HG02610 (cell line): ENCODE measurements at regions not wholly inside any gene's neighbourhood (a gene's known extent, or its start where the extent isn't known, plus 50 kb on each side); places are given as distances from the start of the nearest gene placed in this dataset.
"Not testable (repeated sequence)": the region's sequence is repeated elsewhere in the genome, so short reads cannot be mapped to it uniquely, and the experiment has no call there.

Source experiments
- ATAC-seq: cut with Tn5 transposase; IDR thresholded peaks from one replicate; pipeline ENCODE4 v1.9.1; 2021; ENCODE audit warnings: mild to moderate bottlenecking, moderate library complexity; ENCODE audit not compliant: unreplicated experiment

DNA sequence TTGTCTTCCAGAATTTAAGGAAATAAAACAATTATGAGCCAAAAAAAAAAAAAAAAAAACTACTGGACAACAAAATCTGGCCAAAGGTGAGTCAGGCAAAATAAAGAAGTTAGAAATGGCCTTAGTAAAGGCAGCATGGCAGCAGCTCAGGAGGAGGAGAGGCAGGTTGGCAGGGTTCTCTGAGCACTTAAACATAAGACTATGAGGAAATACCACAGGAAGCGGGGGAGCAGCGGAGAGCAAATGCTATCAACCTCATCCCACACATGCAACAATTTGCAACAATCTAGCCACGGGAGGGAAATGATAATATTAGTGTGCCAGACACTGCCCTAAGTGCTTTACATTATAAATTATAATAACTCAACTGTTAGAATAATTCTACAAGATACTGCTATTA is 247.3 kb upstream of the NSMCE3 start:
- ATAC-seq, result no peak

DNA sequence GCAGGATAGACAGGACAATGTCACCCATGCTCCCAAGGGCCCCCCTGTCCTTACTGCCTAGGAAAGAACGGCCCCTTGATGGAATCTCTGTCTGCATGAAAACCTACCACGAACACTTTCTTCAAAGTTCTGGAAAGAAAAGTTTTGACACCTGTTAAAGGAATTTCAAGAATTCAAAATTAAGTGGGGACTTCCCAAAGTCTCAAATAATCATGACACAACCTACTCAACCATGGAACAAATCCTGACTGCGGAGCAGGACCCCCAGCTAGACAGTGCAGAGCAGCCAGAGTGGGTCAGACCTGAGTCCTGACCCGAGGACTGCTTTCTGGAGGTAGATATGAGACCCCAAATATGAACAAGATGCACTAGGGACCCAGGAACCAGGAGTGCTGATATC is 245.3 kb upstream of the NSMCE3 start:
- ATAC-seq, result no peak

DNA sequence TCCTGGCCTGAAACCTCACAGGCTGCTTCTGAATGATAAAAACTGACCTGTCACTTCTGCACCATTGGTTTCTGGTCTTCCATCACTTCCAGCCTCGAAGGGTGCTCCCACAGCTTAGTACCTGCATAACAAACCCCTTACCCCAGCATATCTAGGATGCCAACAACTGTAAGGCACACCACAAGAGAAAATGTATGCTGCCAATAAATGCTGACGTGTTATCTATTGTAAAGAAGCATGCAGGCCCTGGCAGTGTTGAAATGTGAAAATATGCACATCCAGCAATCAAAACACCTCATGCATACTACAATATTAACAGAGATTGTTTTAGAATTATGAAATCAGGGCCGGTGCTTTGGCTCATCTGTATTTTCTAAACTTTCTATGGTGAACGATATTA is 242.0 kb upstream of the NSMCE3 start:
- ATAC-seq, result no peak

DNA sequence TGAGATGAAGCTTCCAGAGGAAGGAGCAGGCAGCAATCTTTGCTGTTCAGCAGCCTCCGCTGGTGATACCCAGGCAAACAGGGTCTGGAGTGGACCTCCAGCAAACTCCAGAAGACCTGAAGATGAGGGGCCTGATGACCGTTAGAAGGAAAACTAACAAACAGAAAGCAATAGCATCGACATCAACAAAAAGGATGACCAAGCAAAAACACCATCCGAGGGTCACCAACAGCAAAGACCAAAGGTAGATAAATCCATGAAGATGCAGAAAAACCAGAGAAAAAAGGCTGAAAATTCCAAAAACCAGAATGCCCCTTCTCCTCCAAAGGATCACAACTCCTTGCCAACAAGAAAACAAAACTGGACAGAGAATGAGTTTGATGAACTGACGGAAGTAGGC is 235.9 kb upstream of the NSMCE3 start:
- not testable (repeated sequence) for ATAC-seq

DNA sequence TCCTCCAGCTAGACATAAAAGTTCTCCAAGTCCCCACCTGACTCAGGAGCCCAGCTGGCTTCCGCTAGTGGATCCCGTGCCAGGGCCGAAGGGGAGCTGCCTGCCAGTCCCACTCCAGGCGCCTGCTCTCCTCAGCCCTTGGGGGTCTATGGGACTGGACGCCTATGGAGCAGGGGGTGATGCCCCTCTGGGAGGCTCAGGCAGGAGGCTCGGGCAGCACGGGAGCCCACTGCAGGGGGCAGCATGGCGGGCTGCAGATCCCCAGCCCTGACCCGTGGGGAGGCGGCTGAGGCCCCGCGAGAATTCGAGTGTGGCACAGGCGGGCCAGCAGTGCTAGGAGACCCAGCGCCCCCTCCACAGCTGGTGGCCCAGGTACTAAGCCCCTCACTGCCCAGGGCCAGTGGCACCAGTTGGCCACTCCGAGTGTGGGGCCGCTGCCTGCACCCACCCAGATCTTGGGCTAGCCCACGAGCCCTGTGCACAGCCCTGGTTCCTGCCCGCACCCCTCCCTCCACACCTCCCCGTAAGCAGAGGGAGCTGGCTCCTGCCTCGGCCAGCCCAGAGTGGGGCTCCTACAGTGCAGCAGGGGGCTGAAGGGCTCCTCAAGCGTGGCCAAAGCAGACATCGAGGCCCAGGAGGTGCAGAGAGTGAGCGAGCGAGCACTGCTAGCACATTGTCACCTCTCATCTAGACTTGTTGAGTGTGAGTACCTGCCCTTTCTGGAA is 221.3 kb upstream of the NSMCE3 start:
- ATAC-seq, result no peak

DNA sequence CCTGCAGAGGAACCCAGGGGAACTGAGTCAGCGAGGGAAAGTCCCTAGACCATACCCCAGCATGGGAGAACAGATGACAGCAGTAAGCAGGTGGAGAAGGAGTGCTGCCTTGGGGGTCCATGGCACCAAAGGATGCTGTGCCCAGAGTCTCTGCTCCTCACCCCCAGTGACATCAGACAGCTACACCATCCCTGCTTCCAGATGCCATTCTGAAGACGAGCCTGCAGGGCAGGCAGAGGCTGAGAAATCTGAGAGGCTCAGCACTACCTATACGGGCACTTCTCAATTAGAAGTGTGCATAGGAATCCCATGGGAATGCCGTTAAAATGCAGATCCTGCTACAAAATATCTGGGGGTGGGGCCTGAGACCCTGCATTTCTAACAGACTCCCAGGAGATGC is 211.3 kb upstream of the NSMCE3 start:
- no peak for ATAC-seq

- ATAC-seq, result no peak
Observed at GRCh38 chr15:29480278-29480677, 210.7 kb upstream of the NSMCE3 start.

DNA sequence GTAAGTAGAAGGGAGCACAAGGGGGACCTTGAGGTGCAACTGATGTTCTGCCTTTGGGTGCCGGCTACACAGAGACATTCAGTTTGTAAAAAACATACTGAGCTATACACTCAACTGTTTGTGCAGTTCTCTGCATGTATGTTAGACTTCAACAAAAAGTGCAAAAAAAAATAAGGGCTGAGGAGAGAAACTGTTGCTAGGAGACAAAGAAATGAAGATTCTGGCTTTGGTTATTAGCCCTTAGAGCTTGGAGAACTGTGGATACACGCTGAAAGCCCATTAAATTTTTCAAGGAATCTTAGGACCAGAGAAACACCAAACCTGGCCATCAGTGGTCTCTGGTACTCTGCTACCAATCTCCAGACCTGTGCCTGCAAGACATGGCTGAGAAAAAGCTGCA is 207.6 kb upstream of the NSMCE3 start:
- ATAC-seq, result no peak

GRCh38 chr15:29476503-29477080 is 207.0 kb upstream of the NSMCE3 start:
- no peak for ATAC-seq

GRCh38 chr15:29475096-29475495 is 205.5 kb upstream of the NSMCE3 start:
- no peak for ATAC-seq

DNA sequence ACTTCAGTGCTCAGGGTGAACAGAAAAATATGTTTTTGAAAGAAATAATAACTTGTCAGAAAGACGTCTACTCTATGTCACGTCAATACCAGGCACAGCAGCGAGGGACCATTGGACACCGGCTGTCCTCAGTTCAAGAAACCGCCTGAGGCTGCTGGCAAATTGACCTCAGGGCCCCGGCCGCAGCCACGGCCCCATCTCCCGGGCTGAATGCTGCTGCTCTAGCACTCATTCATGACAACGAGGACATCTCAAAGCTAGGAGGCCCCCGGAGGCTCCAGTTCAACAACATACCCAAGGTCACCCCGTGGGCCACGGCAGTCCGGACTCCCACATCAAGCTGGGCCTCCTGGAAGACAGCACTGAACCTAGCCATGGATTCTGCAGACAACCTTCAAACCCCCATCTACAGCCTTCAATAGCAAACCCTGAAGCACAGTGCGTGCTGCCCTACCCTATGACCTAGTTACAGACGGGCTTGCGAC is 204.0 kb upstream of the NSMCE3 start:
- no peak for ATAC-seq

- no peak for ATAC-seq
Observed at GRCh38 chr15:29472901-29473445, 203.4 kb upstream of the NSMCE3 start.

GRCh38 chr15:29471757-29472156 is 202.1 kb upstream of the NSMCE3 start:
- ATAC-seq, result no peak

GRCh38 chr15:29471306-29471705 is 201.7 kb upstream of the NSMCE3 start:
- ATAC-seq, result no peak

- ATAC-seq, result no peak
Observed at GRCh38 chr15:29470794-29471193, 201.2 kb upstream of the NSMCE3 start.

DNA sequence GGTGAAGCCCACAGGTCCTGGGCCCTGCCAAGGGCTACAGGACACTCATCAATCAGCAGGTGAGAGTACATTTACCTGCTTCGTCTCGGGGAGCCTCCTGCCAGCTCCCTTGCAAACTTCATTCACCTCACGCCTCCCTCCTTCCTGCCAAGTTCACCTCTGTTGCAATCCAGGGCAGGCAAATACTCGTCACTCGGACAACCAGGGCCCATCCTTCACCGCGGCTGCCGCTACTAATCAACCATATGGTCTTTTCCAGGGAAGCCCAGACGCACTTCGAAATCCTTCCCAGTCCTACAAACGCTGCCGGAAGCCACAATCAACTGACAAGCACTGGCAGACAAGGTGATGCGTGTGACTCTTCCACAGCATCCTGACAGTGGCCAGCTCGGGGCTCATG is 200.7 kb upstream of the NSMCE3 start:
- ATAC-seq, result no peak

GRCh38 chr15:29468899-29469298 is 199.3 kb upstream of the NSMCE3 start:
- no peak for ATAC-seq

GRCh38 chr15:29467091-29467490 is 197.5 kb upstream of the NSMCE3 start:
- no peak for ATAC-seq

GRCh38 chr15:29466292-29466691 is 196.7 kb upstream of the NSMCE3 start:
- no peak for ATAC-seq

- no peak for ATAC-seq
Observed at GRCh38 chr15:29465816-29466215, 196.2 kb upstream of the NSMCE3 start.

DNA sequence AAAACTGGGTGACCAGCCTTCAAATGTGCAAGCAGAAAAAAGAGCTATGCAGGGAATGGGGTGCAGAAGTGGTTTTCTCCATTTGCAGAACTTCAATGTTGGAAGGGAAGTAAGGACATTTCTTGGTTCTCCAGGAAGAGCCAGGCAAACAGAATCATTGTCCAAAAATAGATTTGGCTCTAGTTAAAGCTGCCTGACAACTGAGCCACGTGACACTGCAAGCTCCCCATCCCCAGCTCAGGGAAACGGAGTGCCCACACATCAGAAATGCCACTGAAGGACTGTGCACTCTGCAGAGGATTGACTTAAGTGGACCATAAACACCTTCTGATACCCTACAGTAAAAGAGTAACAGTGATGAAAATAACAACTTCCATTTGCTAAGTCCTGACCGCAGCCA is 195.6 kb upstream of the NSMCE3 start:
- ATAC-seq, result no peak

DNA sequence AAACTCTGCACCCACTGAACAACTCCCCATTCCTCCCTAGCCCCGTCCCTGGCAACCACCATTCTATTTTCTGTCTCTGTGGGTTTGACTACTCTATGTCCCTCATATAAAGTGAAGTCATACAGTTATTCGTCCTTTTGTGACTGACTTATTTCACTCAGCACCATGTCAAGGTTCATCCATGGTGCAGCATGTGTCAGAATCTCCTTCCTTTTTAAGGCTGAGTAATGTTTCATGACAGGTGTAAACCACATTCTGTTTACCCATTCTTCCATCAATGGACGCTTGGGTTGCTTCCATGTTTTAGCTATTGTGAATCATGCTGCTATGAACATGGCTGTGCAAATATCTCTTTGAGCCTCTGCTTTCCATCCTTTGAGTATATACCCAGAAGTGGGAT is 192.3 kb upstream of the NSMCE3 start:
- no peak for ATAC-seq
